IPS-18c (cell line): ENCODE measurements at regions not wholly inside any gene's neighbourhood (a gene's known extent, or its start where the extent isn't known, plus 50 kb on each side); places are given as distances from the start of the nearest gene placed in this dataset.

ENCODE experiments used
- H3K4me3 ChIP-seq: 2 replicates; pipeline ENCODE4 v1.7.0; 2013; ENCODE audit warnings: low read depth, mild to moderate bottlenecking, low read length, moderate library complexity; ENCODE audit not compliant: insufficient read depth
- H3K9me3 ChIP-seq: one replicate; pipeline ENCODE4 v1.6.1; 2013; ENCODE audit warnings: mild to moderate bottlenecking, low read length, moderate library complexity; ENCODE audit not compliant: control insufficient read depth, insufficient read depth

- H3K9me3 ChIP-seq, result no peaks in the 10 kb centered on the region
- no peak overlapping the region for H3K4me3 ChIP-seq
Observed at GRCh38 chr6:1257778-1258177, 54.1 kb upstream of the FOXQ1 start.

- no peaks in the 10 kb centered on the region for H3K9me3 ChIP-seq
- no peak overlapping the region for H3K4me3 ChIP-seq
Observed at GRCh38 chr6:1256435-1257008, 55.4 kb upstream of the FOXQ1 start.

DNA sequence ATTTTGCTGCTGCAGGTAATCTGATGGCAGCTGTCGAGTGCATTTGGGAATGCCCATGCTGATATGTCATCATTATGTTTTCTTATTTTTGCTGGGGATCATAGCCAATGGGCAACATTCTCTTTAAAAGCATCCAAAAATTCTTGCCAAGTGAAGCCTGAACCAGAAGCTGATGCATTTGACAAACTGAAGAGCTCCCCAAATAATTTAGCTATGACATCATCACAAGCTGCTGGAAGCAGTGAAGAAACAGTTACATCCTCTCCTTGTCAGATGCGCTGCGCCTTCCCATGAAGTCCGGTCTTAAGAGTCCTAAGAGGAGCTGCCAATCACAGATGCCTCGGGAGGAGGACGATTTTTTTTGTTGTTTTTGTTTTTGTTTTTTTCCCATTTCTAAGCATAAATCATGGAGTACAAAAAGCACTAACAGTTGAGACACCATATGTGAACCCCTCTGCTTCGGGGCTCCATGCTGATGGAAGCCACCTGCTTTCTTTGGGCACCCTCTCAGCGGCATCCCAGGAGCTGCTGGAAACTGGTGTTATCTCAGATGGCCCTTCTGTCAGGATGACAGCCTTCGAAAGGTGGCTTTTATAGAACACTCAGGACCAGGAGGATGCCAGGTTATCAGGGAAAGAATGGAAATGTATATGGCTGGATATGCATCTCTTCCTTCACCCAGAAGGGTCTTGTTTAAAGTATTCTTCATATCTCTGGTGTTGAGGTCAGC, 56.1 kb upstream of the FOXQ1 start:
- H3K4me3 ChIP-seq, result no peak overlapping the region
- no peaks in the 10 kb centered on the region for H3K9me3 ChIP-seq

GRCh38 chr6:1254326-1254725, 57.6 kb upstream of the FOXQ1 start:
- Histone ChIP-seq H3K9me3 (no peaks in the 10 kb centered on the region), H3K4me3 (no peak overlapping the region)

DNA sequence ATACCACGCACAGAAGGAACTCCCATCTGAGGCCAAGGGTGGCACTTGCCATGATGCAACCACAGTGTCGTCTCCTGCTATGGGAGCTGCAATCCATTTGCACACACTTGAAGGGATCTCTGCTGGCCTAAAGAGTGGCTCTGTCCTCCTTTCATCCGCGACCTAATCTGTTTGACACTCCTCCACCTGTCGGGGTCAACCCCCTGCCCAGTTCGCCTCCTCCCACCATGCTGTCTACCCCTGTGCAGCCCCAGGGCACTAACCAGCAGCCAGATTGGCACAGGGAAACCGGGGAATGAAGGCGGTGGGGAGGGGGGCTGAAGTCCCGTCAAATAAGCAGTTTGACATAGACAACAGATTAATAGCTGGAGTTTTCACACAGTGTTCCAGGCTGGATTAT, 58.1 kb upstream of the FOXQ1 start:
- no peak overlapping the region for H3K4me3 ChIP-seq
- H3K9me3 ChIP-seq, result no peaks in the 10 kb centered on the region

DNA sequence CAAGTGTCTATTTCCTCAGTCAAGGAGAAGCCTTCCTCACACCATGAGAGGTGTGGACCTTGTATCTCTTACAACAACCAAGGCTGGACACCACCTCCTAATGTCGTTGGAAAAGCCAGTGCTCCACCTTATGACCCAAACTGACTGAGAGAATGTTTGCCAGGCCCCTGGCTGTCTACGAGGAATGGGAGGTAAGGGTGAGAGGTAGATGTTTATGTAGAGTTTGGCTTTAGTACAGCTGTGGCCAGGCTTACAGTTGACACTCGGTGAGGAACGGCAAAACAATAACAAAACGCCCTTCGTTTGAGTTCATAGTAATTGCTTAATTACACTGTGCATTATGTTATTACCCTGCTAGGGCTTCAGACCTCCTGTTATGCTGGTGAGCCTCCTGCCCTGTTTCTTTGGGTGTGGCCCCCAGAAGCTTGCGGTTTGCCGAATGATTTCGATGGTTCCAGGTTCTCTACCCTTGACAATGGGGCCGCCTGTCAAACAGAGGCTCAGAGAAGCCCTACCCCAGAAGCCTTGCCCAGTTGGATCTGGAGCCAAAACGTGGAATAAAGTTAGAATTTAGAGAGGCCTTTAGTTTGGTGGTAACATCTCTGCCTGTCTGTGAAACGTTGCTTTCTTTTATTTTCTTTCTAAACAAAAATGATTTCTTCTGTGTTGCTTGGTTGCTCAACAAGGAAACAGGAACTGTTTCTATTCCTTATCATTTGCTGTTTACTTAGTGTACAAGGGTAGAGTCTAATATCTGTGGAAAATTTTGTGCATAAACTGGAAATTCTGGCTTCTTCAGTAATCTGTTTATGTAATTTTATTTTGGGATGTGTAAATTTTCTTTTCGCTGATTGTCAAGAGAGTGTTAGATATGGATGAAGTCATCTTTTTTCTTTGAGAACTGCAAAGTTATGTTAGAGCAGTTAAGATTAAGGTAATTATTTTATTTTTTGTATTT, 60.4 kb upstream of the FOXQ1 start:
- no peaks in the 10 kb centered on the region for H3K9me3 ChIP-seq

GRCh38 chr6:1250489-1251197, 61.3 kb upstream of the FOXQ1 start:
- Histone ChIP-seq H3K4me3 (no peak overlapping the region), H3K9me3 (no peaks in the 10 kb centered on the region)

More for the DNA sequence above, 60.4 kb upstream of the FOXQ1 start:
- no peak overlapping the region for H3K4me3 ChIP-seq

DNA sequence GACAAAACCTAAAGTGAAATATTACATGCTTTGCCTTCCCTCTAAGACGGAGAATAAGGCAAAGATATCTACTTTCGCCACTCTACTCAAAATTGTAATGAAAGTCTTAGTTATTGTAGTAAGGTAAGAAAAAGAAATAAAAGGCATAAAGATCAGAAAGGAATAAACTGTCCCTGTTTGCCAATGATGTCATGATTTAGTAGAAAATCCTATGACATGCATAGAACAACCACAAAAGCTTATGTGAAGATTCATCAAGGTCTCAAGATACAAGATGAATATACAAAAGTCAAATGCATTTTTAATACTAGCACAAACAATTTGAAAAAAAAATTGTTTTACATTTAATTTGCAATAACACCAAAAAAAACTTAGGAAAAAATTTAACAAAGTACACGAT, 64.0 kb upstream of the FOXQ1 start:
- Histone ChIP-seq H3K4me3 (no peak overlapping the region), H3K9me3 (no peaks in the 10 kb centered on the region)

DNA sequence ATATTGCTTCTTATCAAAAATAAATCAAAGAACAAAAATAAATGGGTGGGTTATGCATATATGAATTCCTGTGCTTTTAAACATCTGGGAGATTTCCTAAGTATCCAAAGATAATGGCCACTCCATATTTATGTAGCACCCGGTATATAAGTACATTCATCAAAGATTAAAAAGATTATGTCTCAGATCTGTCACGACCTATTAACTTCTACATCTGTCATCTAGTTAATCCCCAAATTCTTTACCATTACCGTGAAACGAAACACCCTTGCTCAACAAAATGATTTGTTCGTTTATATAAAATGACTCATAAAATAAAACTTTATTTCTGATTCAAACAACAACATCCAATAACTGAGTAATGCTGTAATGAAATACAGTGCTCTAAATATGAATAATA, 64.8 kb upstream of the FOXQ1 start:
- no peak overlapping the region for H3K4me3 ChIP-seq
- H3K9me3 ChIP-seq, result no peaks in the 10 kb centered on the region

DNA sequence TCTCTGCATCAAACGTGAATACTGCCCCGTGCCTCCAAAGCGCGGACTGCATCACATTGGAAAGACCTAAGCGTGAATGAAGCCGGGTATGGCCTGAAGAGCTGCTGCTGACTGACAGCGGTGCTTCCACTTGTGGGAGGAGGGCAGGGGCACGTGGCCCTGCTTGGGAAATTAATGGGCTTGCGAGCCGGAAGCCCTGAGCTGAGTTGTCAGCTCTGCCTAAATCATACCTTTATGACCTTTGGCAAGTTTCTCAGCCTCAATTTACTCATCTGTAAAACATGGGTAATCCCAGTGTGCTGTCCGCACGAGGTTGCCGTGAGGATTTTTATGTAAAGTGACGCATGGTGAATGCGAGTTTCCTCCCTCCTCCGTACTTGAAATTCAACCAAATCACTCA, 67.0 kb upstream of the FOXQ1 start:
- Histone ChIP-seq H3K9me3 (no peaks in the 10 kb centered on the region), H3K4me3 (no peak overlapping the region)

- H3K4me3 ChIP-seq, result no peak overlapping the region
Observed at GRCh38 chr6:1244278-1244677, 67.6 kb upstream of the FOXQ1 start.

GRCh38 chr6:1242446-1242845, 69.5 kb upstream of the FOXQ1 start:
- H3K9me3 ChIP-seq, result no peaks in the 10 kb centered on the region

More at GRCh38 chr6:1244278-1244677, 67.6 kb upstream of the FOXQ1 start:
- no peaks in the 10 kb centered on the region for H3K9me3 ChIP-seq

DNA sequence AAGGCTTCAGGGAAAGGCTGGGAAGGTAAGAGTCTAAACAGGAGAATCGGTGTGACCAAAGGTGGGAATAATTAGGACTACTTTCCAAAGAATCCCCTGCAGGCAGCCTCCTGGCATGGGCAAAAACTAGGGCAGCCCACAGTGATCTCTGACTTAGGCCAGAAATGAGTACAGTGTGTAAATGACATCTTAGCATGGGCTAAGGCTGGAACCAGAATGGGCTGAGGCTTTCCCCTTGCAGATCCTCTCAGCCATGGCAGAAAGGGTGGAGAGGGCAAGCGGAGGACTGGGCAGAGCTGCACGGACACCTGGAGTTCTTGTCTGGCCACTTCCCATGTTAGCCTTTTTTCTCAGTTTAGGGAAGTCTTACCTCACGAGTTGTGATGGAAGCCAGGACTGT, 69.9 kb upstream of the FOXQ1 start:
- H3K9me3 ChIP-seq, result no peaks in the 10 kb centered on the region
- H3K4me3 ChIP-seq, result no peak overlapping the region

More at GRCh38 chr6:1242446-1242845, 69.5 kb upstream of the FOXQ1 start:
- H3K4me3 ChIP-seq, result no peak overlapping the region

GRCh38 chr6:1240766-1241318, 71.1 kb upstream of the FOXQ1 start:
- Histone ChIP-seq H3K4me3 (no peak overlapping the region), H3K9me3 (no peaks in the 10 kb centered on the region)

DNA sequence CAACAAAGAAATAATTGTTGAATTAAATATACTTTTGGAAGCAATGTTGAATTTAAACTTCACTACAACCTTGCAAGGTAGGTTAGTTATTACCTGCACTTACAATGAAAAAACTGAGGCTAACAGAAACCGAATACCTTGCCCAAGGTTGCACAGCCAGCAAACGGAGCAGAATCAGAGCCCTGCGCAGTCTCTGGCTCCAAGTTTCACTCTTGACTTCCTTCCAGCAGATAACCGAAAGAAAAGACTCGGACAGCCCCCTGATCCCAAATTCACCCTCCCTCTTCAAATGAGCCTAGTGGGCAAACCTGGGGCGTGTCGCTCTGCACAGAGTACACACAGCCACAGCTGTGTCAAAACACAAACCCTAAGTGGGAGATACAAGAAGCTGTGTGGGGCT, 72.1 kb upstream of the FOXQ1 start:
- no peak overlapping the region for H3K4me3 ChIP-seq
- no peaks in the 10 kb centered on the region for H3K9me3 ChIP-seq

DNA sequence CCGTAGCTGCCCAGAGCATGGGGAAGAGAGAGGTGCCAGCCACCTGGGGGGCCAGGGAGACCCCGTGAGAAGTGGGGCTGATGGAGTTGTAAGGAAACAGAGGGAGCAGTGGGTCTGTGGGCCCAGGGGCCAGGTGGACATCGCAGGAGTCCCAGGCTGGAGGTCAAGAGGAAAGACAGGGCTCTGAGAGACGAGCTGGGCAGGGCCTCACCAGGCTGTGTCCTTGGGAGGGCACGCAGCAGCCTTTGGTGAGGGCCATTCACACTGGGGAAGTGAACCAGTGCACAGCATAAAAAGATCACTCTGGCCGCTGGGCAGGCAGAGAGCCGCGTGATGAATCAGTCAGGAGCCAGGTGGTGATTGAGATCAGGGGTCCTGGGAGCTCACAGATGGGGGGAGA, 73.9 kb upstream of the FOXQ1 start:
- H3K9me3 ChIP-seq, result no peaks in the 10 kb centered on the region
- no peak overlapping the region for H3K4me3 ChIP-seq

GRCh38 chr6:1237636-1238035, 74.3 kb upstream of the FOXQ1 start:
- Histone ChIP-seq H3K9me3 (no peaks in the 10 kb centered on the region), H3K4me3 (no peak overlapping the region)
